H1 (cell line): ENCODE measurements at regions not wholly inside any gene's neighbourhood (a gene's known extent, or its start where the extent isn't known, plus 50 kb on each side); places are given as distances from the start of the nearest gene placed in this dataset.

Experiments used
- CTCF ChIA-PET: fragments of 300-600 bp; sonication (Branson Sonifier 250); formaldehyde crosslinking; loops from one replicate; lab custom pipeline; 2021; ENCODE audit not compliant: partially characterized antibody; lab: Charles Lee
- POLR2A ChIA-PET: fragments of 300-600 bp; sonication (Branson Sonifier 250); formaldehyde crosslinking; loops from one replicate; lab custom pipeline; 2021; ENCODE audit warnings: inconsistent platforms; ENCODE audit not compliant: partially characterized antibody; lab: Charles Lee
- DNase-seq, 2 experiments: peaks; one replicate each; pipeline versions ENCODE4 v3.0.0 to v3.0.0-alpha.2; 2010 to 2022; ENCODE audit warnings: low spot score in 2 of 2, low read depth in 1 of 2, mixed read lengths in 1 of 2
- FAIRE-seq: peaks from 2 replicates; lab custom pipeline; 2011; peaks lifted over from hg19 to GRCh38; lab: Jason Lieb, UNC
- H2AFZ ChIP-seq: 2 replicates; pipeline ENCODE4 v1.8.1; 2012; ENCODE audit warnings: low read length, inconsistent platforms
- H2AK5ac ChIP-seq: 2 replicates; pipeline ENCODE4 v1.6.1; 2013; ENCODE audit warnings: low read depth, low read length
- H2BK120ac ChIP-seq: replicated peaks from 2 replicates; pipeline ENCODE3; 2013; ENCODE audit warnings: low read depth, low read length, inconsistent platforms
- H2BK12ac ChIP-seq: 2 replicates; pipeline ENCODE4 v1.6.1; 2013; ENCODE audit warnings: low read depth, low read length
- H2BK15ac ChIP-seq: 2 replicates; pipeline ENCODE4 v1.6.1; 2013; ENCODE audit warnings: low read length
- H2BK20ac ChIP-seq: 2 replicates; pipeline ENCODE4 v1.6.1; 2013; ENCODE audit warnings: low read length
- H2BK5ac ChIP-seq: 2 replicates; pipeline ENCODE4 v1.6.1; 2013; ENCODE audit warnings: low read depth, low read length
- H3K14ac ChIP-seq: 2 replicates; pipeline ENCODE4 v1.6.1; 2013; ENCODE audit warnings: inconsistent platforms; ENCODE audit not compliant: insufficient read length
- H3K18ac ChIP-seq: 2 replicates; pipeline ENCODE4 v1.6.1; 2013; ENCODE audit warnings: low read length; ENCODE audit errors: extremely low read depth
- H3K23ac ChIP-seq: 2 replicates; pipeline ENCODE4 v1.6.1; 2013; ENCODE audit warnings: inconsistent platforms; ENCODE audit not compliant: insufficient read length
- H3K23me2 ChIP-seq: 2 replicates; pipeline ENCODE4 v1.6.1; 2013; ENCODE audit warnings: low read depth, low read length
- H3K27ac ChIP-seq: 2 replicates; pipeline ENCODE4 v1.6.1; 2011; ENCODE audit warnings: low read depth, low read length, inconsistent platforms
- H3K27me3 ChIP-seq, 4 experiments: replicated peaks in 1 of 4; 1 replicate in 1 of 4; 2 replicates in 3 of 4; pipeline versions ENCODE4 v1.6.1 to v1.8.1; 2011 to 2013; ENCODE audit warnings: low read length in 3 of 4, mild to moderate bottlenecking in 3 of 4, inconsistent platforms in 2 of 4, mixed read lengths in 2 of 4, moderate library complexity in 1 of 4; ENCODE audit not compliant: control insufficient read depth in 3 of 4, insufficient read depth in 3 of 4; ENCODE audit errors: extremely low read depth in 1 of 4
- H3K36me3 ChIP-seq, 4 experiments: 2 replicates each; pipeline versions ENCODE4 v1.6.1 to v1.8.1; 2011 to 2013; ENCODE audit warnings: mild to moderate bottlenecking in 4 of 4, low read length in 3 of 4, moderate library complexity in 2 of 4, control low read depth in 1 of 4, inconsistent platforms in 1 of 4; ENCODE audit not compliant: insufficient read depth in 4 of 4, control insufficient read depth in 2 of 4
- H3K4ac ChIP-seq: replicated peaks from 2 replicates; pipeline ENCODE3; 2013; ENCODE audit warnings: low read length, low read depth, mixed read lengths, inconsistent platforms; ENCODE audit not compliant: insufficient read length
- H3K4me1 ChIP-seq, 4 experiments: replicated peaks in 1 of 4; 1 replicate in 1 of 4; 2 replicates in 3 of 4; pipeline versions ENCODE4 v1.6.1 to v1.8.1; 2011 to 2013; ENCODE audit warnings: low read length in 3 of 4, inconsistent platforms in 2 of 4, mixed read lengths in 1 of 4; ENCODE audit not compliant: insufficient read depth in 4 of 4, control insufficient read depth in 3 of 4
- H3K4me2 ChIP-seq, 2 experiments: 2 replicates each; pipeline versions ENCODE4 v1.6.1 to v1.8.1; 2011 to 2013; ENCODE audit warnings: low read depth in 2 of 2, low read length in 2 of 2, control low read depth in 1 of 2, inconsistent platforms in 1 of 2, mild to moderate bottlenecking in 1 of 2; ENCODE audit not compliant: insufficient read depth in 1 of 2
- H3K4me3 ChIP-seq, 4 experiments: fragments of 200-600, 300-600 bp in 1 of 4; sonication (generic), shearing (Covaris generic), sonication (Bioruptor Twin) in 1 of 4; 2 replicates each; pipeline versions ENCODE4 v1.5.1 to v1.8.1; 2011 to 2016; ENCODE audit warnings: low read length in 4 of 4, low read depth in 3 of 4, control low read depth in 2 of 4, inconsistent platforms in 2 of 4, mild to moderate bottlenecking in 2 of 4, mixed read lengths in 1 of 4, moderate library complexity in 1 of 4; ENCODE audit not compliant: insufficient read depth in 2 of 4; ENCODE audit errors: extremely low read depth in 1 of 4
- H3K56ac ChIP-seq: replicated peaks from 2 replicates; pipeline ENCODE3; 2013; ENCODE audit warnings: low read depth, mild to moderate bottlenecking, mixed read lengths, low read length, inconsistent platforms; ENCODE audit not compliant: insufficient read length
- H3K79me1 ChIP-seq: 2 replicates; pipeline ENCODE4 v1.6.1; 2013; ENCODE audit warnings: low read depth, low read length, control low read depth
- H3K79me2 ChIP-seq, 2 experiments: 2 replicates each; pipeline versions ENCODE4 v1.6.1 to v1.8.1; 2012 to 2013; ENCODE audit warnings: low read length in 2 of 2, mild to moderate bottlenecking in 2 of 2, inconsistent platforms in 1 of 2; ENCODE audit not compliant: insufficient read depth in 2 of 2, control insufficient read depth in 1 of 2
- H3K9ac ChIP-seq, 4 experiments: replicated peaks in 1 of 4; 1 replicate in 1 of 4; 2 replicates in 3 of 4; pipeline versions ENCODE4 v1.6.1 to v1.8.1; 2011 to 2013; ENCODE audit warnings: low read depth in 3 of 4, low read length in 3 of 4, control low read depth in 2 of 4, mild to moderate bottlenecking in 2 of 4, moderate library complexity in 2 of 4, inconsistent platforms in 1 of 4; ENCODE audit errors: extremely low read depth in 1 of 4
- H3K9me3 ChIP-seq, 2 experiments: 2 replicates each; pipeline versions ENCODE4 v1.6.1 to v1.8.1; 2012 to 2013; ENCODE audit warnings: mild to moderate bottlenecking in 2 of 2, moderate library complexity in 2 of 2, control low read depth in 1 of 2, inconsistent platforms in 1 of 2, low read depth in 1 of 2, low read length in 1 of 2, mixed read lengths in 1 of 2; ENCODE audit not compliant: insufficient read depth in 2 of 2
- H4K20me1 ChIP-seq, 2 experiments: replicated peaks in 1 of 2; 2 replicates each; pipeline versions ENCODE3 to v1.8.1; 2011 to 2013; ENCODE audit warnings: inconsistent platforms in 2 of 2, low read length in 2 of 2, mild to moderate bottlenecking in 1 of 2; ENCODE audit not compliant: insufficient read depth in 2 of 2, control insufficient read depth in 1 of 2
- H4K5ac ChIP-seq: 2 replicates; pipeline ENCODE4 v1.6.1; 2013; ENCODE audit warnings: low read length, low read depth, mixed read lengths, inconsistent platforms; ENCODE audit not compliant: insufficient read length
- H4K8ac ChIP-seq: 2 replicates; pipeline ENCODE4 v1.8.0; 2013; ENCODE audit warnings: mild to moderate bottlenecking, moderate library complexity, low read length, inconsistent platforms; ENCODE audit not compliant: insufficient read depth; ENCODE audit errors: extremely low read depth
- H4K91ac ChIP-seq: replicated peaks from 2 replicates; pipeline ENCODE3; 2013; ENCODE audit warnings: low read length, mixed read lengths, inconsistent platforms; ENCODE audit not compliant: insufficient read length
- CBX8 ChIP-seq: fragments of 300-800, 300-1000 bp; sonication (generic); IDR thresholded peaks from 2 replicates; pipeline ENCODE4 v1.7.1; 2016; ENCODE audit warnings: low read depth, low read length, borderline replicate concordance
- CTCF ChIP-seq, 3 experiments: IDR thresholded peaks; 1 replicate in 2 of 3; 2 replicates in 1 of 3; pipeline versions ENCODE4 v1.5.1 to v1.6.1; 2011; ENCODE audit warnings: low read length in 3 of 3, mild to moderate bottlenecking in 3 of 3, inconsistent platforms in 2 of 3, low read depth in 1 of 3, moderate library complexity in 1 of 3; ENCODE audit not compliant: insufficient read depth in 1 of 3; ENCODE audit errors: control extremely low read depth in 1 of 3
- POLR2AphosphoS5 ChIP-seq: IDR thresholded peaks from 2 replicates; pipeline ENCODE4 v1.6.1; 2011; ENCODE audit warnings: low read depth, low read length
- RBBP5 ChIP-seq: IDR thresholded peaks from 2 replicates; pipeline ENCODE4 v1.7.1; 2012; ENCODE audit warnings: low read depth, mild to moderate bottlenecking, inconsistent platforms, low read length, moderate library complexity, borderline replicate concordance
- SP1 ChIP-seq: IDR thresholded peaks from 2 replicates; pipeline ENCODE4 v1.6.1; 2011; ENCODE audit warnings: low read depth, low read length
- SUZ12 ChIP-seq: fragments of 200-600 bp; sonication (generic); IDR thresholded peaks from 2 replicates; pipeline ENCODE4 v1.6.1; 2012; ENCODE audit warnings: mild to moderate bottlenecking, inconsistent platforms, low read length, moderate library complexity, mixed read lengths
- TAF1 ChIP-seq: IDR thresholded peaks from 2 replicates; pipeline ENCODE4 v1.6.1; 2011; ENCODE audit warnings: mild to moderate bottlenecking, low read depth, low read length
- WGBS, 2 experiments: shearing (Covaris generic) in 1 of 2; methylation state at CpG; one replicate each; pipeline versions ENCODE4 v1.1.6 to v1.1.7; 2013 to 2015; ENCODE audit warnings: low lambda C conversion rate in 2 of 2, mixed read lengths in 2 of 2, inconsistent platforms in 1 of 2, low coverage in 1 of 2, missing lambda C conversion rate in 1 of 2; ENCODE audit not compliant: insufficient replicate concordance in 2 of 2, insufficient coverage in 1 of 2, insufficient read length in 1 of 2; ENCODE audit errors: extremely low coverage in 1 of 2, missing lambda C conversion rate in 1 of 2; 5-methylcytosine and 5-hydroxymethylcytosine counted together

- Histone ChIP-seq H2BK120ac (no peak overlapping the region), H3K23ac (no peak overlapping the region), H2AFZ (no peak overlapping the region), H3K23me2 (no peaks in the 10 kb centered on the region), H4K5ac (no peak overlapping the region), H3K9me3 (no peaks in the 10 kb centered on the region), H3K36me3 (no peaks in the 10 kb centered on the region), H4K20me1 (no peaks in the 10 kb centered on the region), H2BK15ac (no peak overlapping the region), H2BK12ac (no peak overlapping the region), H3K9ac (no peak overlapping the region), H4K8ac (no peak overlapping the region), H3K18ac (no peak overlapping the region), H3K14ac (no peak overlapping the region), H2AK5ac (no peak overlapping the region), H3K4me2 (no peak overlapping the region), H3K79me2 (no peaks in the 10 kb centered on the region), H4K91ac (no peak overlapping the region), H2BK5ac (no peak overlapping the region), H3K4me1 (no peaks in the 10 kb centered on the region), H3K56ac (no peak overlapping the region), H2BK20ac (no peak overlapping the region), H3K4me3 (no peak overlapping the region), H3K27ac (no peak overlapping the region), H3K4ac (no peak overlapping the region), H3K27me3 (no peaks in the 10 kb centered on the region), H3K79me1 (no peaks in the 10 kb centered on the region)
- ChIA-PET CTCF (no interaction called here), POLR2A (no interaction called here)
- WGBS, 2 experiments, result 75% methylated on average over 1 of the region's 1 CpG; no CpG with 5 or more reads in 1 of the 2 experiments
- TF ChIP-seq POLR2AphosphoS5, result no peak
- TF ChIP-seq SP1, result no peak
- TF ChIP-seq RBBP5, result no peak
- TF ChIP-seq CTCF (IDR thresholded peaks at IDR 0.05; ENCODE audit: control extremely low read depth in 1 of 3, insufficient read depth in 1 of 3, low read depth in 1 of 3, low read length in 3 of 3), result no peak
- no peak for TF ChIP-seq SUZ12
- no peak for TF ChIP-seq TAF1
- no peak for TF ChIP-seq CBX8
- FAIRE-seq, result no peak
- DNase-seq, result no peak
These were observed 133.0 kb downstream of the ZC4H2 start for GRCh38 chrX:64843224-64843623.
